ENCODE measurements at regions not wholly inside any gene's neighbourhood (a gene's known extent, or its start where the extent isn't known, plus 50 kb on each side); places are given as distances from the start of the nearest gene placed in this dataset.

DNA sequence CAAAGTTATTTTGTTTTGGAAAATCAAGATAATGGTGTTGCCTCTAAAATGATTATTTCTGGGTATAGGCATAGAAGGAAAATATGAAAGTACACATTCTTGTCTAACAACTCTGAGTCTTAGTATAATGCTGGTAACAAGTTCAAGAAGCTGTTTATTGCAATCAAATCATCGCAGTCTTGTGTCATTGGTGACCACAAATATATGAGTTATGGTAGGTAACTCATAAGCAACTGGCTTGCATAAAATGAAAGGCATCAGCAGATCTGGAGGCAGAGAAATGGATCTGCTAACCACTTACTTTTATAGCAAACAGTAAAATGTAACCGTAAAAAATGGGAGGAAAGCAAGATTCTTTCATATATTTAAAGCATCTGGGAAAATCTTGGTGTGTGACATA lies 156.2 kb upstream of the TCF4 start:
- Histone ChIP-seq H3K4me3 (no peak overlapping the region), H3K9me3 (no peaks in the 10 kb centered on the region), H3K27ac (no peak overlapping the region), H3K27me3 (no peaks in the 10 kb centered on the region), H3K36me3 (no peaks in the 10 kb centered on the region), H3K4me1 (ENCODE audit: insufficient read depth) (no peaks in the 10 kb centered on the region)
- no peak for TF ChIP-seq POLR2A (IDR thresholded peaks at IDR 0.05)
- TF ChIP-seq, protein P1, sequence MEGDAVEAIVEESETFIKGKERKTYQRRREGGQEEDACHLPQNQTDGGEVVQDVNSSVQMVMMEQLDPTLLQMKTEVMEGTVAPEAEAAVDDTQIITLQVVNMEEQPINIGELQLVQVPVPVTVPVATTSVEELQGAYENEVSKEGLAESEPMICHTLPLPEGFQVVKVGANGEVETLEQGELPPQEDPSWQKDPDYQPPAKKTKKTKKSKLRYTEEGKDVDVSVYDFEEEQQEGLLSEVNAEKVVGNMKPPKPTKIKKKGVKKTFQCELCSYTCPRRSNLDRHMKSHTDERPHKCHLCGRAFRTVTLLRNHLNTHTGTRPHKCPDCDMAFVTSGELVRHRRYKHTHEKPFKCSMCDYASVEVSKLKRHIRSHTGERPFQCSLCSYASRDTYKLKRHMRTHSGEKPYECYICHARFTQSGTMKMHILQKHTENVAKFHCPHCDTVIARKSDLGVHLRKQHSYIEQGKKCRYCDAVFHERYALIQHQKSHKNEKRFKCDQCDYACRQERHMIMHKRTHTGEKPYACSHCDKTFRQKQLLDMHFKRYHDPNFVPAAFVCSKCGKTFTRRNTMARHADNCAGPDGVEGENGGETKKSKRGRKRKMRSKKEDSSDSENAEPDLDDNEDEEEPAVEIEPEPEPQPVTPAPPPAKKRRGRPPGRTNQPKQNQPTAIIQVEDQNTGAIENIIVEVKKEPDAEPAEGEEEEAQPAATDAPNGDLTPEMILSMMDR (IDR thresholded peaks at IDR 0.05) = no peak
- TF ChIP-seq EP300 (IDR thresholded peaks at IDR 0.05) = no peak
- DNase-seq = no peak
- intact Hi-C loops (cut with DNase I) = no loop called here
- 91 to 95% (median 94%) methylated on average over 2 of the region's 2 CpGs for WGBS, 3 donors

DNA sequence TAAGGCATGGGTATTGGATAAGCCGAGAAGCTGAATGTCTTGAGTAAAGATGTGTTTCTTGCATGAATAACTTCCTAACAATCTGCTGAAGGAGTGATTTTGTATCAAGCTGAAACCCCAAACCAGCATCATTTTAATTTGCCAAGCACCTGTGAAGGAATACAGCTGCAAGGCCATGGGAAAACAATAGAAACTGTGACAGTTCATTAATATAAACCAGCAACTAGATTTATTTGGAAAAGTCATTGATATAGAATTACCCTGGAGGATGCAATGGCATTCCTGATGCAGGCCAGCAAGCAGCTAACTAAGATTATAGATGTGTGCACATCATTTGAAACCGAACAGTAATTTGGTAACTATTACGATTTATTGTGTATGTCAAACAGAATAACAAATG lies 155.7 kb upstream of the TCF4 start:
- no peaks in the 10 kb centered on the region for H3K27me3 ChIP-seq
- intact Hi-C loops (cut with DNase I) = no loop called here
- no peaks in the 10 kb centered on the region for H3K36me3 ChIP-seq
- H3K9me3 ChIP-seq = no peaks in the 10 kb centered on the region
- TF ChIP-seq EP300 (IDR thresholded peaks at IDR 0.05) (no peak), POLR2A (IDR thresholded peaks at IDR 0.05) (no peak)
- TF ChIP-seq, protein P1 (IDR thresholded peaks at IDR 0.05) = no peak
- no peaks in the 10 kb centered on the region for H3K4me1 ChIP-seq (ENCODE audit: insufficient read depth)
- DNase-seq = no peak
- H3K27ac ChIP-seq = no peak overlapping the region
- WGBS, 3 donors = 81 to 87% (median 87%) methylated on average over 3 of the region's 3 CpGs
- H3K4me3 ChIP-seq = no peak overlapping the region

DNA sequence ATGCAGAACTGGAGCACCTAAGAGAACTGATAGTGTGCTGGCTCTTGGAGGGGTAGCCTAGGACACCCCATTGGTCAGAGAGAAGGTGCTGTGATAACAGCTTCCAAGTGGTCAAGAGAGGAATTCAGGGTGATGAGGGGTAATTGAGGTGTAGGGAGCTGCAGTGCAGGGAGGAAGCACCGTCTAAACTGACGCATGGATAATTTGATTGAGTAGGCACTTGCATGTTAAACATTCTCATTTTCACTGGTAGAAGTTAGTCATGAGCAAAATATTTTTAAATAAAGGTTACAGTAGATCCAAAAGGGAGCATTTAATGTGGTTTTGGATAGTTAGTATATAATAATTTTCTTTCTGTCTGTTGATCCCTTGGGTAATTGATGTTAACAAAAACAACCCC lies 155.1 kb upstream of the TCF4 start:
- no peak for DNase-seq
- no peaks in the 10 kb centered on the region for H3K27me3 ChIP-seq
- H3K9me3 ChIP-seq = no peaks in the 10 kb centered on the region
- no peak overlapping the region for H3K4me3 ChIP-seq
- H3K36me3 ChIP-seq = no peaks in the 10 kb centered on the region
- intact Hi-C loops (cut with DNase I) = no loop called here
- H3K4me1 ChIP-seq (ENCODE audit: insufficient read depth) = no peaks in the 10 kb centered on the region
- H3K27ac ChIP-seq = no peak overlapping the region
- TF ChIP-seq POLR2A (IDR thresholded peaks at IDR 0.05) = no peak
- no peak for TF ChIP-seq EP300 (IDR thresholded peaks at IDR 0.05)
- TF ChIP-seq, protein P1 (IDR thresholded peaks at IDR 0.05) = no peak
- WGBS, 3 donors = 56 to 84% (median 58%) methylated on average over 2 of the region's 2 CpGs

DNA sequence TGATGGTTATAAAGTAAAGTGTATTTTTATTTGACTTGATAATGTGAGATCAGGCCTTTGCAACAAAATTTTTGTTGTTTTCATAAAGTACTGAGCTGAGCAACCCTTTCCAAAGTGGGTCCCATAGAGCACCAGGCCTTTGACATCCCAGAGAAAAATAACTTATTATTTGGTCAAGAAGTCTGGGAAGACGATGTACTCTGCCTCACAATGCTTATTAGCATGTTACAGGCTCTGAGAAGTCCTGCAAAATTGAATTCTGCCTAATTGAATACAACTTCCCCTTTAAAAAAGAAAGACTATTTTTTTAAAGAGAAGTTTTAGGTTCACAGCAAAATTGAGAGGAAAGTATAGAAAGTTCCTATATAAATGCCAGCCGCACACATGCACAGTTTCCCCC lies 151.5 kb upstream of the TCF4 start:
- Histone ChIP-seq H3K4me1 (ENCODE audit: insufficient read depth) (no peaks in the 10 kb centered on the region), H3K36me3 (no peaks in the 10 kb centered on the region), H3K4me3 (no peak overlapping the region), H3K27me3 (no peaks in the 10 kb centered on the region), H3K9me3 (no peaks in the 10 kb centered on the region), H3K27ac (no peak overlapping the region)
- intact Hi-C loops (cut with DNase I) = no loop called here
- no peak for TF ChIP-seq POLR2A (IDR thresholded peaks at IDR 0.05)
- TF ChIP-seq, protein P1 (IDR thresholded peaks at IDR 0.05) = no peak
- TF ChIP-seq EP300 (IDR thresholded peaks at IDR 0.05) = no peak
- WGBS, 3 donors = 42 to 83% (median 79%) methylated on average over 2 of the region's 2 CpGs
- DNase-seq = no peak

Measured in ovary (tissue), 7 donors.